SK-N-SH treated with all-trans-retinoic acid at 6 μM for 48 hours (cell line): ENCODE measurements at regions not wholly inside any gene's neighbourhood (a gene's known extent, or its start where the extent isn't known, plus 50 kb on each side); places are given as distances from the start of the nearest gene placed in this dataset.

Experiments
- ATAC-seq: fragments of 200-7000 bp; cut with Tn5 transposase; 3 replicates; pipeline ENCODE4 v1.9.1; 2020; ENCODE audit warnings: mild to moderate bottlenecking, moderate library complexity
- ARNTL ChIP-seq: fragments of 450-650 bp; formaldehyde crosslinking; IDR thresholded peaks from 2 replicates; pipeline ENCODE4 v1.5.0; 2020; ENCODE audit warnings: low read depth, mild to moderate bottlenecking, moderate library complexity, borderline replicate concordance
- BACH2 ChIP-seq: fragments of 250-450 bp; sonication (Bioruptor Pico); IDR thresholded peaks from 2 replicates; pipeline ENCODE4 v1.9.0; 2021; ENCODE audit warnings: mild to moderate bottlenecking, borderline replicate concordance
- CSDC2 ChIP-seq: fragments of 250-450 bp; sonication (Bioruptor Pico); IDR thresholded peaks from 2 replicates; pipeline ENCODE4 v1.5.0; 2020; ENCODE audit warnings: mild to moderate bottlenecking, moderate library complexity
- ISL1 ChIP-seq: fragments of 250-450 bp; sonication (Bioruptor Pico); IDR thresholded peaks from 2 replicates; pipeline ENCODE4 v2.1.2; 2022; ENCODE audit warnings: mild to moderate bottlenecking, moderate library complexity
- OSR1 ChIP-seq: fragments of 250-450 bp; sonication (Bioruptor Pico); IDR thresholded peaks from 2 replicates; pipeline ENCODE4 v1.8.0; 2022; ENCODE audit warnings: moderate library complexity, mild to moderate bottlenecking, inconsistent platforms
- PATZ1 ChIP-seq: fragments of 250-450 bp; sonication (Bioruptor Pico); IDR thresholded peaks from 2 replicates; pipeline ENCODE4 v1.8.0; 2020; ENCODE audit warnings: mild to moderate bottlenecking, moderate library complexity, borderline replicate concordance
- PPARA ChIP-seq: fragments of 250-450 bp; sonication (Bioruptor Pico); IDR thresholded peaks from 2 replicates; pipeline ENCODE4 v1.5.0; 2020; ENCODE audit warnings: mild to moderate bottlenecking, borderline replicate concordance
- RARB ChIP-seq: fragments of 250-450 bp; sonication (Bioruptor Pico); IDR thresholded peaks from 2 replicates; pipeline ENCODE4 v1.8.0; 2021; ENCODE audit warnings: mild to moderate bottlenecking, moderate library complexity
- SNAI2 ChIP-seq: fragments of 250-450 bp; sonication (Bioruptor Pico); IDR thresholded peaks from 2 replicates; pipeline ENCODE4 v1.5.0; 2020; ENCODE audit warnings: mild to moderate bottlenecking, moderate library complexity
- TOX ChIP-seq: fragments of 250-450 bp; sonication (Bioruptor Pico); IDR thresholded peaks from 2 replicates; pipeline ENCODE4 v1.8.0; 2021; ENCODE audit warnings: mild to moderate bottlenecking, moderate library complexity, borderline replicate concordance
- TSHZ2 ChIP-seq: fragments of 250-450 bp; sonication (Bioruptor Pico); IDR thresholded peaks from 2 replicates; pipeline ENCODE4 v1.5.0; 2020; ENCODE audit warnings: mild to moderate bottlenecking, moderate library complexity
- ZFP3 ChIP-seq: fragments of 250-450 bp; sonication (Bioruptor Pico); IDR thresholded peaks from 2 replicates; pipeline ENCODE4 v1.5.0; 2020; ENCODE audit warnings: mild to moderate bottlenecking, moderate library complexity
- ZNF565 ChIP-seq: fragments of 450-650 bp; formaldehyde crosslinking; conservative IDR thresholded peaks from 2 replicates; pipeline ENCODE4 v1.5.0; 2020; ENCODE audit warnings: low read depth, mild to moderate bottlenecking, moderate library complexity
- ZNF70 ChIP-seq: fragments of 450-650 bp; formaldehyde crosslinking; IDR thresholded peaks from 2 replicates; pipeline ENCODE4 v1.5.0; 2020; ENCODE audit warnings: mild to moderate bottlenecking, moderate library complexity
- TF ChIP-seq, protein P1 (sequence below): fragments of 250-450 bp; sonication (Bioruptor Pico); IDR thresholded peaks from 2 replicates; pipeline ENCODE4 v1.5.1; 2020; ENCODE audit warnings: low read depth, mild to moderate bottlenecking, moderate library complexity
- TF ChIP-seq, protein P2 (sequence below): fragments of 250-450 bp; sonication (Bioruptor Pico); IDR thresholded peaks from 2 replicates; pipeline ENCODE4 v1.5.1; 2021; ENCODE audit warnings: mild to moderate bottlenecking, moderate library complexity

GRCh38 chrX:16222151-16222550, 54.9 kb downstream of the MAGEB17 start:
- ATAC-seq: peak; percentile 31; the same call in 1 of the 3 replicates
- peak; percentile 85 for TF ChIP-seq ISL1 (CRISPR knock-in tag)
- no peak for TF ChIP-seq BACH2 (CRISPR knock-in tag)
- no peak for TF ChIP-seq ZNF565 (CRISPR knock-in tag)
- no peak for TF ChIP-seq ZFP3

- TF ChIP-seq, protein P1, sequence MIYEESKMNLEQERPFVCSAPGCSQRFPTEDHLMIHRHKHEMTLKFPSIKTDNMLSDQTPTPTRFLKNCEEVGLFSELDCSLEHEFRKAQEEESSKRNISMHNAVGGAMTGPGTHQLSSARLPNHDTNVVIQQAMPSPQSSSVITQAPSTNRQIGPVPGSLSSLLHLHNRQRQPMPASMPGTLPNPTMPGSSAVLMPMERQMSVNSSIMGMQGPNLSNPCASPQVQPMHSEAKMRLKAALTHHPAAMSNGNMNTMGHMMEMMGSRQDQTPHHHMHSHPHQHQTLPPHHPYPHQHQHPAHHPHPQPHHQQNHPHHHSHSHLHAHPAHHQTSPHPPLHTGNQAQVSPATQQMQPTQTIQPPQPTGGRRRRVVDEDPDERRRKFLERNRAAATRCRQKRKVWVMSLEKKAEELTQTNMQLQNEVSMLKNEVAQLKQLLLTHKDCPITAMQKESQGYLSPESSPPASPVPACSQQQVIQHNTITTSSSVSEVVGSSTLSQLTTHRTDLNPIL: no peak
- TF ChIP-seq ARNTL (no peak), OSR1 (CRISPR knock-in tag) (no peak), CSDC2 (CRISPR knock-in tag) (no peak), PPARA (CRISPR knock-in tag) (no peak), RARB (CRISPR knock-in tag) (no peak)
- TF ChIP-seq, protein P2, sequence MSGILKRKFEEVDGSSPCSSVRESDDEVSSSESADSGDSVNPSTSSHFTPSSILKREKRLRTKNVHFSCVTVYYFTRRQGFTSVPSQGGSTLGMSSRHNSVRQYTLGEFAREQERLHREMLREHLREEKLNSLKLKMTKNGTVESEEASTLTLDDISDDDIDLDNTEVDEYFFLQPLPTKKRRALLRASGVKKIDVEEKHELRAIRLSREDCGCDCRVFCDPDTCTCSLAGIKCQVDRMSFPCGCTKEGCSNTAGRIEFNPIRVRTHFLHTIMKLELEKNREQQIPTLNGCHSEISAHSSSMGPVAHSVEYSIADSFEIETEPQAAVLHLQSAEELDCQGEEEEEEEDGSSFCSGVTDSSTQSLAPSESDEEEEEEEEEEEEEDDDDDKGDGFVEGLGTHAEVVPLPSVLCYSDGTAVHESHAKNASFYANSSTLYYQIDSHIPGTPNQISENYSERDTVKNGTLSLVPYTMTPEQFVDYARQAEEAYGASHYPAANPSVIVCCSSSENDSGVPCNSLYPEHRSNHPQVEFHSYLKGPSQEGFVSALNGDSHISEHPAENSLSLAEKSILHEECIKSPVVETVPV (CRISPR knock-in tag): no peak
- ATAC-seq: no peak
Observed at GRCh38 chrX:16223385-16223784, 56.1 kb downstream of the MAGEB17 start.

DNA sequence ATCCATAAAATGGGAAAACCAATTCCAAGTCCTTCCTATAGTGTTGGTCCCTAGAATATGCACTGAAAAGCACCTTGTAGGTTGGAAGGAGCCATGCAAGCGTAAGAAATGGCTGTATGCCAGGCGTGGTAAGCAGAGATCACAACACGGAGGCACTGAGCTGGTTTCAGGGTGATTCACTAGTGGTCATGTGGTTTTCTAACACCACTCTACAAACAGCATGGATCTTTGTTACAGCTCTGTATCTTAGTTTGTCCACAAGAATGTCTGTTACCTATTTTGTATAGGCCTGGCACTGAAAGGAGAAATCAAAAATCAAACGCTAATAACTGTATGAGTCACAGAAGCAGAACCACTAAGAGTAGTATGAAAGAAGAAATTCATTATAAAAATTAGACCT, 71.9 kb downstream of the MAGEB17 start:
- ATAC-seq: peak; percentile 99

More for the DNA sequence above, 71.9 kb downstream of the MAGEB17 start:
- no peak for TF ChIP-seq ZFP3
- TF ChIP-seq ZNF70 (CRISPR knock-in tag): no peak
- no peak for TF ChIP-seq BACH2 (CRISPR knock-in tag)
- TF ChIP-seq OSR1 (CRISPR knock-in tag): no peak
- TF ChIP-seq TSHZ2 (CRISPR knock-in tag): no peak
- TF ChIP-seq SNAI2: no peak
- TF ChIP-seq PPARA (CRISPR knock-in tag): no peak
- no peak for TF ChIP-seq TOX (CRISPR knock-in tag)
- no peak for TF ChIP-seq ZNF565 (CRISPR knock-in tag)
- TF ChIP-seq ISL1 (CRISPR knock-in tag): no peak
- no peak for TF ChIP-seq ARNTL
- no peak for TF ChIP-seq PATZ1
